Endodermal cell (in vitro differentiated cells): ENCODE measurements at regions not wholly inside any gene's neighbourhood (a gene's known extent, or its start where the extent isn't known, plus 50 kb on each side); places are given as distances from the start of the nearest gene placed in this dataset.

ENCODE experiments used
- DNase-seq: peaks from one replicate; pipeline ENCODE4 v3.0.0-alpha.2; 2017
- H3K27ac ChIP-seq: 2 replicates; pipeline ENCODE4 v1.5.1; 2013; ENCODE audit warnings: mild to moderate bottlenecking, low read depth, low read length, moderate library complexity
- H3K27me3 ChIP-seq: 2 replicates; pipeline ENCODE4 v1.6.1; 2013; ENCODE audit warnings: mild to moderate bottlenecking, low read length, moderate library complexity; ENCODE audit not compliant: insufficient read depth, control insufficient read depth, poor library complexity, severe bottlenecking
- H3K36me3 ChIP-seq: 2 replicates; pipeline ENCODE4 v1.7.0; 2013; ENCODE audit warnings: mild to moderate bottlenecking, low read length, moderate library complexity; ENCODE audit not compliant: control insufficient read depth, insufficient read depth
- H3K4me1 ChIP-seq: one replicate; pipeline ENCODE4 v1.7.0; 2013; ENCODE audit warnings: low read length; ENCODE audit not compliant: control insufficient read depth, insufficient read depth
- H3K4me3 ChIP-seq: 2 replicates; pipeline ENCODE4 v1.5.1; 2013; ENCODE audit warnings: mild to moderate bottlenecking, low read length, moderate library complexity
- H3K9ac ChIP-seq: 2 replicates; pipeline ENCODE4 v1.6.1; 2013; ENCODE audit warnings: mild to moderate bottlenecking, low read length, moderate library complexity; ENCODE audit not compliant: poor library complexity, severe bottlenecking; ENCODE audit errors: extremely low read depth
- H3K9me3 ChIP-seq: 2 replicates; pipeline ENCODE4 v1.6.1; 2013; ENCODE audit warnings: mild to moderate bottlenecking, low read length, moderate library complexity; ENCODE audit not compliant: control insufficient read depth
- H3K27ac Mint-ChIP-seq: 2 replicates; pipeline ENCODE4 v1.8.0; 2020; ENCODE audit warnings: mixed read lengths
- H3K27me3 Mint-ChIP-seq: 2 replicates; pipeline ENCODE4 v1.8.0; 2021; ENCODE audit warnings: mild to moderate bottlenecking, mixed read lengths; ENCODE audit not compliant: insufficient read depth
- H3K36me3 Mint-ChIP-seq: 2 replicates; pipeline ENCODE4 v1.8.0; 2020; ENCODE audit warnings: low read depth, mixed read lengths
- H3K4me1 Mint-ChIP-seq: 2 replicates; pipeline ENCODE4 v1.8.0; 2020; ENCODE audit warnings: mixed read lengths
- H3K4me3 Mint-ChIP-seq: 2 replicates; pipeline ENCODE4 v1.8.0; 2020; ENCODE audit warnings: mild to moderate bottlenecking, moderate library complexity, mixed read lengths
- H3K9me3 Mint-ChIP-seq: 2 replicates; pipeline ENCODE4 v1.8.0; 2020; ENCODE audit warnings: mild to moderate bottlenecking, mixed read lengths
- WGBS, 2 experiments: methylation state at CpG; one replicate each; pipeline versions ENCODE4 v1.1.5 to v1.1.7; 2013; ENCODE audit warnings: missing lambda C conversion rate in 2 of 2, mixed read lengths in 1 of 2; ENCODE audit not compliant: insufficient coverage in 1 of 2, insufficient read length in 1 of 2; 5-methylcytosine and 5-hydroxymethylcytosine counted together
- TF ChIP-seq, protein P1 (sequence below): fragments of 200-600 bp; sonication (generic); conservative IDR thresholded peaks from 2 replicates; pipeline ENCODE4 v1.5.0; 2021; ENCODE audit warnings: antibody characterized with exemption, mild to moderate bottlenecking

DNA sequence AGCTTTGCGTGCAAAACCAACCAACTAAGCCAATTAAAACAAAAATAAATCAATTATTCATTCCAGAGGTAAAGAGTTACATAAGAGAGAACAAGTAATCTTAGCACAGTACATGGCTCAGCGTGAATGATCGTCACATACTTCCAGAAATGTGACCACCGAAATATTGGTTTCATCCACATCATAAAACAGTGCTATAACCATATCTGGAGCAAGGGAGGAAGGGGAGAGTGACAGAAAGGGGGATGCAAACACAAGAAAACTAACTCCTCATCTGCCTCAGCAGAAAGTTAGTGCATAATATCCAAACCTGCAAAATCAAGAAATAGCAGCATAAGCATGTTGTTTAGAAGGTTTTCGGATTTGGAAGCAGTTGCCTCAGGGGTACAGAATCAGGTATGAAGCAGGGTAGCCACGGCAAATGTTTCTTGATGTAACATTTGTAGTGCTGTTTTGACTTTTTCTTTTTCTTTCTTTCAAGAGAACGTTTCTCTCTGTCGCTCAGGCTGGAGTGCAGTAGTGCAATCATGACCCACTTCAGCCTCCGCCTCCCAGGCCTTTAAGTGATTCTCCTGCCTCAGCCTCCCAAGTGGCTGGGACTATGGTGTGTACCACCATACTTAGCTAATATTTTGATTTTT is 93.9 kb upstream of the EGLN3 start:
- Mint-ChIP-seq H3K27ac (no peak overlapping the region), H3K9me3 (no peaks in the 10 kb centered on the region), H3K4me3 (no peak overlapping the region), H3K27me3 (peaks cover 2% of the 10 kb centered on the region), H3K36me3 (no peaks in the 10 kb centered on the region), H3K4me1 (peaks cover 11% of the 10 kb centered on the region)
- no peak overlapping the region for H3K9ac ChIP-seq
- TF ChIP-seq, protein P1, sequence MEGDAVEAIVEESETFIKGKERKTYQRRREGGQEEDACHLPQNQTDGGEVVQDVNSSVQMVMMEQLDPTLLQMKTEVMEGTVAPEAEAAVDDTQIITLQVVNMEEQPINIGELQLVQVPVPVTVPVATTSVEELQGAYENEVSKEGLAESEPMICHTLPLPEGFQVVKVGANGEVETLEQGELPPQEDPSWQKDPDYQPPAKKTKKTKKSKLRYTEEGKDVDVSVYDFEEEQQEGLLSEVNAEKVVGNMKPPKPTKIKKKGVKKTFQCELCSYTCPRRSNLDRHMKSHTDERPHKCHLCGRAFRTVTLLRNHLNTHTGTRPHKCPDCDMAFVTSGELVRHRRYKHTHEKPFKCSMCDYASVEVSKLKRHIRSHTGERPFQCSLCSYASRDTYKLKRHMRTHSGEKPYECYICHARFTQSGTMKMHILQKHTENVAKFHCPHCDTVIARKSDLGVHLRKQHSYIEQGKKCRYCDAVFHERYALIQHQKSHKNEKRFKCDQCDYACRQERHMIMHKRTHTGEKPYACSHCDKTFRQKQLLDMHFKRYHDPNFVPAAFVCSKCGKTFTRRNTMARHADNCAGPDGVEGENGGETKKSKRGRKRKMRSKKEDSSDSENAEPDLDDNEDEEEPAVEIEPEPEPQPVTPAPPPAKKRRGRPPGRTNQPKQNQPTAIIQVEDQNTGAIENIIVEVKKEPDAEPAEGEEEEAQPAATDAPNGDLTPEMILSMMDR, result no peak
- WGBS, 2 experiments, result 92 to 100% methylated on average over 1 to 8 of the region's 9 CpGs
- peaks cover 5% of the 10 kb centered on the region for H3K9me3 ChIP-seq
- H3K36me3 ChIP-seq, result no peaks in the 10 kb centered on the region
- H3K4me1 ChIP-seq, result no peaks in the 10 kb centered on the region
- H3K27me3 ChIP-seq, result no peaks in the 10 kb centered on the region
- no peak for DNase-seq
- H3K4me3 ChIP-seq, result no peak overlapping the region
- H3K27ac ChIP-seq, result no peak overlapping the region

DNA sequence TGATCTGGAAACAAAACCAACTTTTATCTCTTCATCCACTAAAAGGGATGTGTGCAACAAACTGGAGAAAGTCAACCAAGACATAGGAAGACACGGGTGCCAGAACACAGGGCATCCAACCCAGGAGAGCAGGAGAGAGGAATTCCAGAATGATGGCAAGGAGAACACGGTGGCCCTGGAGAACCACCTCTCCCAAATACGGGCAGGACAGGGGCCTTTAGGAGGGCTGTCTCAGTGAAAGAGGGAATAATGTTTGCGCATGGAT is 93.4 kb upstream of the EGLN3 start:
- Histone ChIP-seq H3K36me3 (no peaks in the 10 kb centered on the region), H3K4me1 (no peaks in the 10 kb centered on the region), H3K9ac (no peak overlapping the region), H3K9me3 (peaks cover 5% of the 10 kb centered on the region), H3K27ac (no peak overlapping the region), H3K27me3 (no peaks in the 10 kb centered on the region), H3K4me3 (no peak overlapping the region)
- no peak for DNase-seq
- TF ChIP-seq, protein P1, result no peak
- H3K27ac Mint-ChIP-seq, result no peak overlapping the region
- H3K36me3 Mint-ChIP-seq, result no peaks in the 10 kb centered on the region
- H3K4me3 Mint-ChIP-seq, result no peak overlapping the region
- no peaks in the 10 kb centered on the region for H3K9me3 Mint-ChIP-seq
- peaks cover 11% of the 10 kb centered on the region for H3K4me1 Mint-ChIP-seq
- 97 to 100% methylated on average over 2 to 4 of the region's 4 CpGs for WGBS, 2 experiments
- H3K27me3 Mint-ChIP-seq, result peaks cover 4% of the 10 kb centered on the region

DNA sequence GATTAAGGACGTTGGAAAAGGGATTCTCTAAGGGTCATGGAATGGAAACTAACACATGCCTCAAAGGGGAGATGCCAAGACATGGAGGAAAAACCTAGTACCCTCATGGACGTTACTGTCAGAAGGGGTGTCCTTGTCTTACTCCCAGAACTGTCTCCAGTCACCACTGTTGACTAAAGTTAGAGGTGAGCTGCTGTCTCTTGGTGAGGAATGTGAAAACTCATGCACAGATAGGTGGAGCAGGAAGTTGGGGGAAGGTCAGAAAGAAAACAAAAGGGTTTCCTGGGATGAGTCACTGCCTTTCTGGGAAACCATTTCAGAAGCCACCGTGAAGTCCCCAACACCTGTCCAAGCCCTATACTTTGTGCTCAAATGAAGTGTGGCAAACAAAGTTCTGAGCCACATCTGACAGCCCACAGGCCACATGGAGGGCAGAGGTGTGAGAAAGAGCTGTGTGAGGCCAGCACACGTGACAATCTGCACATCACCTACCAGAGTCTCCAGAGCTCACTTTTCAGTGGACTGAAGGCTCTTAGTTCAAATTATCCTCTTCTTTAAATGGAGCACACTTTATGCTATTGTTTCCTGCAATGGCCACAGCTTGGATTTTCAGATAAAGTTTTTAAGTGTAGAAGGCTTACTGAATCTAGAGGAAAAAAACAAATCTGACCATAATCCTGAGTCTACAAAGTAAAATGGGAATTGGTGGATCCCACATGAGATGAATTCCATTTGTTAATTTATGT is 92.9 kb upstream of the EGLN3 start:
- H3K4me3 ChIP-seq, result no peak overlapping the region
- Mint-ChIP-seq H3K9me3 (no peaks in the 10 kb centered on the region), H3K4me3 (no peak overlapping the region), H3K27ac (peak overlapping the region; percentile 76), H3K4me1 (peaks cover 11% of the 10 kb centered on the region), H3K36me3 (no peaks in the 10 kb centered on the region), H3K27me3 (peaks cover 4% of the 10 kb centered on the region)
- H3K27ac ChIP-seq, result no peak overlapping the region
- no peaks in the 10 kb centered on the region for H3K4me1 ChIP-seq
- H3K36me3 ChIP-seq, result no peaks in the 10 kb centered on the region
- WGBS, 2 experiments, result 64 to 70% methylated on average over 3 to 4 of the region's 4 CpGs
- TF ChIP-seq, protein P1, result no peak
- no peak overlapping the region for H3K9ac ChIP-seq
- peaks cover 5% of the 10 kb centered on the region for H3K9me3 ChIP-seq
- peak; percentile 65 for DNase-seq
- H3K27me3 ChIP-seq, result no peaks in the 10 kb centered on the region
